Activated T-helper 17 cell treated with anti-CD3 and anti-CD28 coated beads, Interleukin-2, amount 50 U/mL, for 72 hours (primary cell): ENCODE measurements at regions not wholly inside any gene's neighbourhood (a gene's known extent, or its start where the extent isn't known, plus 50 kb on each side); places are given as distances from the start of the nearest gene placed in this dataset.
"Not testable (repeated sequence)": the region's sequence is repeated elsewhere in the genome, so short reads cannot be mapped to it uniquely, and the experiment has no call there.

Experiments
- ATAC-seq: fragments of 150-1000 bp; cut with Tn5 transposase; replicated peaks from 2 replicates; pipeline ENCODE4 v1.10.0; 2021; ENCODE audit warnings: mild to moderate bottlenecking, moderate library complexity
- H3K27ac Mint-ChIP-seq: one replicate; pipeline ENCODE4 v1.8.0; 2022; ENCODE audit warnings: mixed read lengths
- H3K27me3 Mint-ChIP-seq: one replicate; pipeline ENCODE4 v1.8.0; 2022; ENCODE audit warnings: mixed read lengths
- H3K36me3 Mint-ChIP-seq: one replicate; pipeline ENCODE4 v1.8.0; 2022; ENCODE audit warnings: low read depth, mild to moderate bottlenecking, mixed read lengths
- H3K4me1 Mint-ChIP-seq: one replicate; pipeline ENCODE4 v1.8.0; 2022; ENCODE audit warnings: mixed read lengths
- H3K4me3 Mint-ChIP-seq: one replicate; pipeline ENCODE4 v1.8.0; 2022; ENCODE audit warnings: mild to moderate bottlenecking, mixed read lengths
- H3K9me3 Mint-ChIP-seq: one replicate; pipeline ENCODE4 v1.8.0; 2022; ENCODE audit warnings: mixed read lengths

DNA sequence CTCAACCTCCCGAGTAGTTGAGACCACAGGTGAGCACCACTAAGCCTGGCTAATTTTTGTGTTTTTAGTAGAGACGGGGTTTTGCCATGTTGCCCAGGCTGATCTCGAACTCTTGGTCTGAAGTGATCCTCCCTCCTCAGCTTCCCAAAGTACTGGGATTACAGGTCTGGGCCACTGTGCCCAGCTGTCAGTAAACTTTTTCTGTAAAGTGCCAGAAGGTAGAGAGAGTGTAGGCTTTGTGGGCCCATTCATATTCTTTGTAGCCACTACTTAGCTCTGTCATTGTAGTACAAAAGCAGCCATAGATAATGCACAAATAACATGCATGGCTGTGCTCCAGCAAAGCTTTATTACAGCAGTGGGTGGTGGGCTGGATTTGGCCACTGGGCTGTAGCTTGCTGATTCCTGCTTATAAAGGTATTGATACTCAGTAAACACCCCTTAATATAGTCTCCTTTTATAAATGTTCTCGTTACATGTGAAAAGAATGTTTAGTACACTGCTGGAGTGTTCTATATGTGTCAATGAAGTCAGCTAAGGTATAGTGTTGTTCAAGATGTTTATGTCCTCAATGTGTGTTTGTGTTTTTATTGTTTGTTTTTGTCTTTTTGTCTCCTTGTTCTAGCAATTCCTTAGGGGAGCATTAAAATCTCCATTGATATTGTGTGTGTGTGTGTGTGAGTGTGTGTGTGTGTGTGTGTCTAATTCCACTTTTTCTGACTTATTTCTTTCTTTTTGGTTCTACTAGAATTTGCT, 644.7 kb upstream of the DPP6 start:
- H3K27me3 Mint-ChIP-seq, result no peaks in the 10 kb centered on the region
- no peak overlapping the region for H3K27ac Mint-ChIP-seq
- peaks cover 29% of the 10 kb centered on the region for H3K9me3 Mint-ChIP-seq
- no peak overlapping the region for H3K4me3 Mint-ChIP-seq
- H3K4me1 Mint-ChIP-seq, result no peaks in the 10 kb centered on the region
- H3K36me3 Mint-ChIP-seq, result no peaks in the 10 kb centered on the region
- ATAC-seq, result no peak

DNA sequence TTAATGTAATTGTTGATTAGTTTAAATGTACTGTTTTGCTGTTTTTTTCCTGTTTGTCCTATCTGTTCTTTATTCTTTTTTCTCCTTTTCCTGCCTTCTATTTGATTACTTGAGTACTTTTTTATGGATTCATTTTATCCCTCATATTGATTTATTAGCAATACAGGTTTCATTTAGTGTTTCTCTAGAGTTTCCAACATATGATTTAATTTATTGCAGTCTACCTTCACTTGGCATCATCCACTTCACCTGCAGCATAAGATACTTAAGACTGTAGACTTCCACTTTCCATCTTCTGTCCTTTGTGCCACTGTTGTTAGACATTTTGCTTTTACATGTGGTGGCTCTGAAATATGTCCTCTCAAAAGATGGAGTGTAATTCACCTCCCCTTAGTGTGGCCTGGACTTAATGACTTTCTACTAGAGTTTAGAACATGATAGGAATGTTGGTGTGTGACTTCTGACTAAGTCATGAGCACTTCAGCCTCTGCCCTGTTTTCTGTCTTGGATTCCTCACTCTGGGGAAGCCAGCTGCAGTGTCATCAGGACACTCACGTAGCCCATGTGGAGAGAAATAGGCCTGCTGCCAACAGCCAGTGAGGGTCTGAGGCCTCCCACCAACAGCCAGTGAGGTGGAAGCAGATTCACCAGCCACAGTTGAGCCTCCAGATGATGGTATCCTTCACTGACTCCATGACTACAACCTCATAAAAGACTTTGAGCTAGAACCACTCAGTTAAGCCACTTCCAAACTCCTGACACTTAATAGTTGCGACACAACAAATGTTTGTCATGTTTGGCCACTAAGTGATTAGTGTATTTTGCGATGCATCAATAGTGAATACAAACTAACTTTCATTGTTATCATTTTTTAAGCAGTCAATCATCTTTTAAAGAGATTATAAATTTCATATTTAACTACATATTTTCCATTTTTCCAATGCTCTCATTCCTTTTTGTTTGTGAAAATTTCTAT, 643.5 kb upstream of the DPP6 start:
- Mint-ChIP-seq H3K9me3 (peaks cover 34% of the 10 kb centered on the region), H3K4me1 (no peaks in the 10 kb centered on the region), H3K27me3 (no peaks in the 10 kb centered on the region), H3K4me3 (no peak overlapping the region), H3K36me3 (no peaks in the 10 kb centered on the region), H3K27ac (no peak overlapping the region)
- no peak for ATAC-seq

DNA sequence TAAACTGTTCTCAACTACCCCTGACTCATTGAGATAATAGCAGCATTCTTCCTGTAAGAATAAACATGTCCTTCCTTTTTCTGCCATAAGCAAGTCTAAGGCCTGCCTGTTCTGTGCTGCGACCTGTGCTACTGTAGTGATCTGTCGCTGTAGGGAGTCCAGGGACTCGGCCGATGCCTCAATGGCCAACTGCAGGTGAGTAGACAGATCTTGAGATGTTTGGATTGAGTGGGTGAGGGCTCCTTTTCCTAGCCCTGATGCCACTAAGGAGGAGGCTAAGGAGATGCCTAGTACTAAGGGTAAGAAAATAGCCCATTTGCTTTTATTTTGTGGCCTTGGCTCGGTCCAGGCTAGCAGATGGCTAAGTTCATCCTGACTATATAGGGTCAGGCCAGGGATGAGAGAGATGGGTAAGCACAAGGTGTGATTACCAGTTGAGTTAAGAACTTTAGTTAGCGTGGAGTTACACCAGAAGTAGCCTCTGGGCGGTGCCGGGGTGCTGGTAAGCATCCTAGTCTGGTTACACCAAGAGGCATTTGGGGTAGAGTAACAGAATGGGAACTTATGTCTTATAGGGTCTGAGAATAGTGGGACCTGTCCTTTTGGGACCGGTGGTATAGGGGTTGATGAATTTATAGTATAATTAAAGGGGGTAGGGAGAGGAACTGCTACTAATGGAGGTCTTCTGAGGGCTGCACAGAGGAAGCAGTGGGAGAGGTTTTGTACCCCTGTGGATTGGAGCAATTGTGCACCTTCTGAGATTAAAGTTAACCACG, 642.4 kb upstream of the DPP6 start:
- not testable (repeated sequence) for H3K4me1 Mint-ChIP-seq, H3K36me3 Mint-ChIP-seq, H3K27me3 Mint-ChIP-seq, H3K4me3 Mint-ChIP-seq, H3K27ac Mint-ChIP-seq, ATAC-seq
- peaks cover 33% of the 10 kb centered on the region for H3K9me3 Mint-ChIP-seq

GRCh38 chr7:153410997-153411642, 641.1 kb upstream of the DPP6 start:
- H3K27me3 Mint-ChIP-seq, result not testable (repeated sequence)

DNA sequence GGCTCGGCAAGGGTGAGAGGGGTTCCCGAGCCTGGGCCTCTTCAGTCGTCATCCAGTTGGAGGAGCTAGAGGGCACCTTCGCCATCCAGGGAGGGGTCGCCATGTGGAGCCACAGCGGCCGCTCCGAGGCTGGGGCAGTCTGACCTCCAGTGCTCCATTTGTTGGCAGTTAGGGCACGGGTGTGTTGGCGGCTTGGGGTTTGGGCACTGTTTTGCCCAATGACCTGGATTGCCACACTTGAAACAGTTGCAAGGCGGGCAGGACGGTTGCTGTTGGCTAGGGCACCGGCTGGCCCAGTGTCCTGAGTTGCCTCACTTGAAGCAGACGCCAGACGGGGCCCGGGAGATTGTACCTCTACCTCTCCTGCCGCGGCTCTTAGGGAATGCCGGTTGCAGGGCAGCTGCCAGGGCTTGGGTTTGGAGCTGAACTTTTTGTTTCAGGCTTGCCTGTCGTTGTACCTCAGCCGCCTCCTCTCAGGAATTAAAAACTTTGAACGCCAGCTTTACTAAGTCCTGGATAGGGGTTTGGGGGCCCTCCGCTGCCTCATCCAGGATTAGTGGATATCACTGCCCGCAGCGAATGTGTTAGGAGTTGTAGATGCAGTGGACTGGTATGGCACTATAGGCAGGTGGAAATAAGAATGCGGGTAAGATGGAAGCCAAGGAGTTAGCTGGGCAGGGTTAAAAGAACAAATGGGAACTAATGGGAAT, 639.9 kb upstream of the DPP6 start:
- peaks cover 28% of the 10 kb centered on the region for H3K9me3 Mint-ChIP-seq
- H3K27ac Mint-ChIP-seq, H3K4me1 Mint-ChIP-seq, H3K4me3 Mint-ChIP-seq, H3K27me3 Mint-ChIP-seq, ATAC-seq, H3K36me3 Mint-ChIP-seq: not testable (repeated sequence)

More at GRCh38 chr7:153410997-153411642, 641.1 kb upstream of the DPP6 start:
- not testable (repeated sequence) for ATAC-seq, H3K4me1 Mint-ChIP-seq, H3K36me3 Mint-ChIP-seq, H3K4me3 Mint-ChIP-seq, H3K27ac Mint-ChIP-seq
- H3K9me3 Mint-ChIP-seq, result peaks cover 31% of the 10 kb centered on the region

DNA sequence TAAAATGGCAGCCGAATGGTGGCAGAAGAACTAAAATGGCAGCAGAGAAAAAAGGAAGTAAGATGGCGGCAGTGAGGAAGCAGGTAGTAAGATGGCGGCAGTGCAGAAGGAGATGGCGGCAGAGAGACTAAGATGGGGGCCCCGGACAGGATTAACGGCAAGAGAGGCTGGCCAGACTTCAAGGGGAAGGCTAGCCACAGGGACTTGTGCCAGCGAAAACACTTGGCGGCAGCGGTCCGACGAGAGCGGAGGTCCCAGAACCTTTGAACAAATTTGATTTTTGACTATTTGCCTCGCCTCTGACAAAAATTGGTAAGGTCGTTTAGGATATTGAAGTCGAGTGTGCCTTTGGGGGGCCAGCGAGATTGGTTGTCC, 639.4 kb upstream of the DPP6 start:
- not testable (repeated sequence) for H3K4me1 Mint-ChIP-seq, H3K27ac Mint-ChIP-seq, H3K27me3 Mint-ChIP-seq, H3K4me3 Mint-ChIP-seq, H3K36me3 Mint-ChIP-seq, ATAC-seq
- H3K9me3 Mint-ChIP-seq, result peaks cover 28% of the 10 kb centered on the region

DNA sequence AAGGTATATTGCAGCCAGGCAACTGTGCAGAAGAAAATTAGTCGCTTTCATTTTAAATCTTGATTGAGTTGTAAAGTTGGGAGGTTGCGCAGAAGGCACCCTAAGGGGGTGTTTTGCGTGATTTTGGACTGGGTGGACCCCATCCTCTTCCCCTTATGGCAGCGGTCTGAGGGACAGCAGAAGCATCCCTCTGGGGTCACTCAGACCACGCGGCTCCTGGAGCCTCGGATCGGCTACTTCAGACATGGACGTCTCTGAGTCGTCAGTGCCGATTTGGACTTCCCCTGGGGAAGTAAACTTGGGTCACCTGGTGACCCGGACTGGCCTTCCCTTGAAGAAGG, 639.0 kb upstream of the DPP6 start:
- Mint-ChIP-seq H3K36me3 (no peaks in the 10 kb centered on the region), H3K4me1 (no peaks in the 10 kb centered on the region), H3K27me3 (no peaks in the 10 kb centered on the region), H3K4me3 (no peak overlapping the region), H3K9me3 (peaks cover 28% of the 10 kb centered on the region), H3K27ac (no peak overlapping the region)
- no peak for ATAC-seq

- H3K27me3 Mint-ChIP-seq, result no peaks in the 10 kb centered on the region
- H3K9me3 Mint-ChIP-seq, result peaks cover 24% of the 10 kb centered on the region
- H3K4me1 Mint-ChIP-seq, result no peaks in the 10 kb centered on the region
- no peak overlapping the region for H3K4me3 Mint-ChIP-seq
- no peaks in the 10 kb centered on the region for H3K36me3 Mint-ChIP-seq
- ATAC-seq, result no peak
- no peak overlapping the region for H3K27ac Mint-ChIP-seq
These were observed 638.5 kb upstream of the DPP6 start for GRCh38 chr7:153413540-153414287.

DNA sequence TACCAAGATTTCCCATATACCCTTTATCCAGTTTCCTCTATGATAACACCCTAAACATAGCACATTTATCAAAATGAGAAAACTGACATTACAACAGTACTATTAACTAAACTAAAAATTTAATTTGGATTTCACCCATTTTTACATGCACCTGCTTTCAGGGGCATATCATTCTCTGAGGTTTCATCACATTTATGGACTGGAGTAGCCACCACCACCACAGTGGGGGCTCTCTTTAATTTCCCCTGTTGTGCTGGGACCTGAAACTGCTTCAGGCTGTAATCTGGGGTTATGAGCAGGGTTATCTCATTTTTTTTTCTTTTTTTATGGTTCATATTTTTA, 637.9 kb upstream of the DPP6 start:
- H3K9me3 Mint-ChIP-seq, result peaks cover 24% of the 10 kb centered on the region

GRCh38 chr7:153415632-153416031, 636.6 kb upstream of the DPP6 start:
- ATAC-seq, result no peak
- Mint-ChIP-seq H3K27ac (no peak overlapping the region), H3K27me3 (no peaks in the 10 kb centered on the region), H3K9me3 (peaks cover 17% of the 10 kb centered on the region), H3K4me3 (no peak overlapping the region), H3K36me3 (no peaks in the 10 kb centered on the region), H3K4me1 (no peaks in the 10 kb centered on the region)

More for the DNA sequence above, 637.9 kb upstream of the DPP6 start:
- Mint-ChIP-seq H3K4me3 (no peak overlapping the region), H3K36me3 (no peaks in the 10 kb centered on the region), H3K27ac (no peak overlapping the region), H3K4me1 (no peaks in the 10 kb centered on the region), H3K27me3 (no peaks in the 10 kb centered on the region)
- no peak for ATAC-seq

GRCh38 chr7:153422291-153423209, 629.6 kb upstream of the DPP6 start:
- no peaks in the 10 kb centered on the region for H3K36me3 Mint-ChIP-seq
- no peaks in the 10 kb centered on the region for H3K9me3 Mint-ChIP-seq
- no peak overlapping the region for H3K4me3 Mint-ChIP-seq
- H3K27me3 Mint-ChIP-seq, result no peaks in the 10 kb centered on the region
- no peak overlapping the region for H3K27ac Mint-ChIP-seq
- H3K4me1 Mint-ChIP-seq, result no peaks in the 10 kb centered on the region
- ATAC-seq, result no peak

DNA sequence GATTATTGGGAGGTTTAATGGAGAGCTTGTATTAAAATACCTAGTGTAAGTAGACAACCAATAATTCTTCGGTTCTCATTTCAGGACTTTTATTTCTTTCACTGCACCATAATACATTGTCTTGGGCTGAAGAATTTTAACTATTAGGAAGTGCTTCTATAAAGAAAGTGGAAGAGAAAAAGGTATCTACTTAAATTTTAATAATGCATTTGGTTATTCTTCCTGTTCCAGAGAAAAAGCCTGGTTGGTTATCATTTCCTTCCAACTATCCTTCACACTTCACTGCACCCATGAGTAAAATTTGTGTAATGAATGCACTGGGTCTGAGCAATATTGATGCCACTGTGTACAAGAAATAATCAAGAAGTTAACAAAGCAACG, 629.0 kb upstream of the DPP6 start:
- Mint-ChIP-seq H3K36me3 (no peaks in the 10 kb centered on the region), H3K4me3 (no peak overlapping the region), H3K27ac (no peak overlapping the region), H3K9me3 (no peaks in the 10 kb centered on the region), H3K4me1 (no peaks in the 10 kb centered on the region), H3K27me3 (no peaks in the 10 kb centered on the region)
- no peak for ATAC-seq
